ENCODE measurements at regions not wholly inside any gene's neighbourhood (a gene's known extent, or its start where the extent isn't known, plus 50 kb on each side); places are given as distances from the start of the nearest gene placed in this dataset.
"Not testable (repeated sequence)": the region's sequence is repeated elsewhere in the genome, so short reads cannot be mapped to it uniquely, and the experiment has no call there.

- DNase-seq (ENCODE audit: low read depth) (no peak), FAIRE-seq (no peak)
- TF ChIP-seq CTCF (IDR thresholded peaks at IDR 0.05; ENCODE audit: insufficient read depth, low read length, severe bottlenecking): no peak
- Histone ChIP-seq H3K36me3 (ENCODE audit: control insufficient read depth, insufficient read depth, low read length) (no peaks in the 10 kb centered on the region), H3K27me3 (ENCODE audit: control insufficient read depth, insufficient read depth, low read length) (no peaks in the 10 kb centered on the region), H3K4me3 (ENCODE audit: low read depth, low read length) (no peak overlapping the region)
Observed at GRCh38 chr18:1422634-1423033, 518.0 kb downstream of the ADCYAP1 start.

- Histone ChIP-seq H3K27me3 (ENCODE audit: control insufficient read depth, insufficient read depth, low read length) (no peaks in the 10 kb centered on the region), H3K4me3 (ENCODE audit: low read depth, low read length) (no peak overlapping the region), H3K36me3 (ENCODE audit: control insufficient read depth, insufficient read depth, low read length) (no peaks in the 10 kb centered on the region)
- no peak for DNase-seq (ENCODE audit: low read depth)
- TF ChIP-seq CTCF (IDR thresholded peaks at IDR 0.05; ENCODE audit: insufficient read depth, low read length, severe bottlenecking): no peak
- FAIRE-seq: no peak
Observed at GRCh38 chr18:1425679-1426078, 521.0 kb downstream of the ADCYAP1 start.

GRCh38 chr18:1435487-1435886, 530.8 kb downstream of the ADCYAP1 start:
- Histone ChIP-seq H3K27me3 (ENCODE audit: control insufficient read depth, insufficient read depth, low read length) (no peaks in the 10 kb centered on the region), H3K36me3 (ENCODE audit: control insufficient read depth, insufficient read depth, low read length) (no peaks in the 10 kb centered on the region), H3K4me3 (ENCODE audit: low read depth, low read length) (no peak overlapping the region)
- FAIRE-seq: no peak
- TF ChIP-seq CTCF (IDR thresholded peaks at IDR 0.05; ENCODE audit: insufficient read depth, low read length, severe bottlenecking): no peak
- no peak for DNase-seq (ENCODE audit: low read depth)

- FAIRE-seq: no peak
- H3K4me3 ChIP-seq (ENCODE audit: low read depth, low read length): no peak overlapping the region
Observed at GRCh38 chr18:1436199-1436598, 531.5 kb downstream of the ADCYAP1 start.

GRCh38 chr18:1438458-1438910, 533.8 kb downstream of the ADCYAP1 start:
- Histone ChIP-seq H3K27me3 (ENCODE audit: control insufficient read depth, insufficient read depth, low read length) (no peaks in the 10 kb centered on the region), H3K4me3 (ENCODE audit: low read depth, low read length) (no peak overlapping the region), H3K36me3 (ENCODE audit: control insufficient read depth, insufficient read depth, low read length) (no peaks in the 10 kb centered on the region)
- no peak for DNase-seq (ENCODE audit: low read depth)
- FAIRE-seq: no peak
- no peak for TF ChIP-seq CTCF (IDR thresholded peaks at IDR 0.05; ENCODE audit: insufficient read depth, low read length, severe bottlenecking)

More at GRCh38 chr18:1436199-1436598, 531.5 kb downstream of the ADCYAP1 start:
- no peaks in the 10 kb centered on the region for H3K36me3 ChIP-seq (ENCODE audit: control insufficient read depth, insufficient read depth, low read length)
- no peak for DNase-seq (ENCODE audit: low read depth)
- no peak for TF ChIP-seq CTCF (IDR thresholded peaks at IDR 0.05; ENCODE audit: insufficient read depth, low read length, severe bottlenecking)
- H3K27me3 ChIP-seq (ENCODE audit: control insufficient read depth, insufficient read depth, low read length): no peaks in the 10 kb centered on the region

GRCh38 chr18:1438967-1439366, 534.3 kb downstream of the ADCYAP1 start:
- no peaks in the 10 kb centered on the region for H3K27me3 ChIP-seq (ENCODE audit: control insufficient read depth, insufficient read depth, low read length)
- no peak overlapping the region for H3K4me3 ChIP-seq (ENCODE audit: low read depth, low read length)
- no peaks in the 10 kb centered on the region for H3K36me3 ChIP-seq (ENCODE audit: control insufficient read depth, insufficient read depth, low read length)
- no peak for TF ChIP-seq CTCF (IDR thresholded peaks at IDR 0.05; ENCODE audit: insufficient read depth, low read length, severe bottlenecking)
- DNase-seq (ENCODE audit: low read depth) (no peak), FAIRE-seq (no peak)

GRCh38 chr18:1444062-1444461, 539.4 kb downstream of the ADCYAP1 start:
- not testable (repeated sequence) for H3K27me3 ChIP-seq (ENCODE audit: control insufficient read depth, insufficient read depth, low read length); FAIRE-seq; H3K4me3 ChIP-seq (ENCODE audit: low read depth, low read length); H3K36me3 ChIP-seq (ENCODE audit: control insufficient read depth, insufficient read depth, low read length); DNase-seq (ENCODE audit: low read depth)

Data from bronchial epithelial cell (primary cell).